Transverse colon (tissue), 3 donors: ENCODE measurements at regions not wholly inside any gene's neighbourhood (a gene's known extent, or its start where the extent isn't known, plus 50 kb on each side); places are given as distances from the start of the nearest gene placed in this dataset.

ENCODE experiments used
- EP300 ChIP-seq: sonication (generic); formaldehyde crosslinking; IDR thresholded peaks from one replicate; pipeline ENCODE4 v1.6.1; 2017; ENCODE audit warnings: antibody characterized with exemption, low read depth
- POLR2A ChIP-seq: fragments of 450-650 bp; IDR thresholded peaks from one replicate; pipeline ENCODE4 v1.6.1; 2016; ENCODE audit warnings: antibody characterized with exemption, mild to moderate bottlenecking, moderate library complexity
- TF ChIP-seq, protein P1 (sequence below), 5 experiments: fragments of 200-600 bp in 3 of 5; fragments of 450-650 bp in 2 of 5; sonication (generic) in 3 of 5; IDR thresholded peaks; 1 replicate in 2 of 5; 2 replicates in 3 of 5; pipeline ENCODE4 v1.5.1; 2016 to 2017; ENCODE audit warnings: antibody characterized with exemption in 5 of 5, inconsistent platforms in 3 of 5, mild to moderate bottlenecking in 2 of 5, moderate library complexity in 1 of 5

DNA sequence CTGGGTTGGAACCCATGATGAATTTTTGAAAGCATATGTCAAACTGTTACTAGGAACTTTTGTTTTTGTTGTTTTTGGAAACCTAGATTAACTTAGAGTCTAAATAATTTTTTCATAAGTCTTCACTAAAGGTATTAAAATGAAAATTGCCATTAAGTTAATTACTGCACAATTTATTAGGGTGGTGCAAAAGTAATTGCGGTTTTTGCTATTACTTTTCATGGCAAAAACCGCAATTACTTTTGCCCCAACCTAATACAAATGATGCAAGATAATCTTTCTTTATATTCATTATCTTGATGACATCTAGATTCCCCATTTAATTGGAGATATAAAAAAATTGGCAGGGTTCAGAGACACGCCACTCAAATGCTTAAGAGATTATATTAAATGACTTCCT, 145.0 kb upstream of the PKP2 start:
- TF ChIP-seq, protein P1, sequence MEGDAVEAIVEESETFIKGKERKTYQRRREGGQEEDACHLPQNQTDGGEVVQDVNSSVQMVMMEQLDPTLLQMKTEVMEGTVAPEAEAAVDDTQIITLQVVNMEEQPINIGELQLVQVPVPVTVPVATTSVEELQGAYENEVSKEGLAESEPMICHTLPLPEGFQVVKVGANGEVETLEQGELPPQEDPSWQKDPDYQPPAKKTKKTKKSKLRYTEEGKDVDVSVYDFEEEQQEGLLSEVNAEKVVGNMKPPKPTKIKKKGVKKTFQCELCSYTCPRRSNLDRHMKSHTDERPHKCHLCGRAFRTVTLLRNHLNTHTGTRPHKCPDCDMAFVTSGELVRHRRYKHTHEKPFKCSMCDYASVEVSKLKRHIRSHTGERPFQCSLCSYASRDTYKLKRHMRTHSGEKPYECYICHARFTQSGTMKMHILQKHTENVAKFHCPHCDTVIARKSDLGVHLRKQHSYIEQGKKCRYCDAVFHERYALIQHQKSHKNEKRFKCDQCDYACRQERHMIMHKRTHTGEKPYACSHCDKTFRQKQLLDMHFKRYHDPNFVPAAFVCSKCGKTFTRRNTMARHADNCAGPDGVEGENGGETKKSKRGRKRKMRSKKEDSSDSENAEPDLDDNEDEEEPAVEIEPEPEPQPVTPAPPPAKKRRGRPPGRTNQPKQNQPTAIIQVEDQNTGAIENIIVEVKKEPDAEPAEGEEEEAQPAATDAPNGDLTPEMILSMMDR (IDR thresholded peaks at IDR 0.05): no peak
- TF ChIP-seq EP300 (no peak), POLR2A (no peak)
